HEK293 (cell line): ENCODE measurements at regions not wholly inside any gene's neighbourhood (a gene's known extent, or its start where the extent isn't known, plus 50 kb on each side); places are given as distances from the start of the nearest gene placed in this dataset.

Source experiments
- CTCF ChIA-PET: fragments of 350-600 bp; formaldehyde crosslinking; extraction: SDS; loops from one replicate; lab custom pipeline; 2021; ENCODE audit warnings: antibody characterized with exemption; lab: Yijun Ruan, JAX
- POLR2A ChIA-PET: fragments of 300-600 bp; formaldehyde crosslinking; extraction: SDS; loops from one replicate; lab custom pipeline; 2020; ENCODE audit warnings: antibody characterized with exemption, inconsistent platforms; lab: Yijun Ruan, JAX
- H3K27ac ChIP-seq: fragments of 200-500 bp; sonication (Bioruptor generic); 2 replicates; pipeline ENCODE4 v1.5.1; 2014; ENCODE audit warnings: low read depth, low read length, control low read depth, inconsistent platforms; ENCODE audit errors: extremely low read depth
- H3K36me3 ChIP-seq, 2 experiments: fragments of 200-500 bp in 1 of 2; sonication (Bioruptor generic) in 1 of 2; 1 replicate in 1 of 2; 2 replicates in 1 of 2; pipeline ENCODE4 v1.5.1; 2014 to 2017; ENCODE audit warnings: inconsistent platforms in 2 of 2, low read length in 2 of 2; ENCODE audit not compliant: control insufficient read depth in 2 of 2, insufficient read depth in 1 of 2
- H3K4me1 ChIP-seq: fragments of 200-500 bp; sonication (Bioruptor generic); 2 replicates; pipeline ENCODE4 v1.5.1; 2014; ENCODE audit warnings: mild to moderate bottlenecking, low read length, inconsistent platforms; ENCODE audit not compliant: control insufficient read depth, insufficient read depth
- H3K4me3 ChIP-seq: 2 replicates; pipeline ENCODE4 v1.5.1; 2011; ENCODE audit warnings: low read depth, mild to moderate bottlenecking, control low read depth, low read length, moderate library complexity
- H3K9me3 ChIP-seq: fragments of 200-500 bp; sonication (Bioruptor generic); 2 replicates; pipeline ENCODE4 v1.5.1; 2014; ENCODE audit warnings: low read depth, low read length, inconsistent platforms; ENCODE audit not compliant: control insufficient read depth, insufficient read depth
- KLF9 ChIP-seq: fragments of 450-650 bp; formaldehyde crosslinking; IDR thresholded peaks from 2 replicates; pipeline ENCODE4 v1.5.1; 2016; ENCODE audit warnings: missing biosample characterization, missing genetic modification characterization, low read depth
- SP2 ChIP-seq: fragments of 450-650 bp; formaldehyde crosslinking; IDR thresholded peaks from 2 replicates; pipeline ENCODE4 v1.5.1; 2016; ENCODE audit warnings: missing biosample characterization, missing genetic modification characterization
- ZBTB17 ChIP-seq: fragments of 450-650 bp; formaldehyde crosslinking; IDR thresholded peaks from 2 replicates; pipeline ENCODE4 v1.5.1; 2016; ENCODE audit warnings: missing biosample characterization, missing genetic modification characterization
- ZNF10 ChIP-seq: fragments of 450-650 bp; formaldehyde crosslinking; IDR thresholded peaks from 2 replicates; pipeline ENCODE4 v1.5.1; 2017; ENCODE audit warnings: missing biosample characterization, missing genetic modification characterization
- ZNF138 ChIP-seq: fragments of 450-650 bp; formaldehyde crosslinking; IDR thresholded peaks from 2 replicates; pipeline ENCODE4 v1.5.1; 2016; ENCODE audit warnings: missing biosample characterization, missing genetic modification characterization, borderline replicate concordance
- ZNF157 ChIP-seq: fragments of 450-650 bp; formaldehyde crosslinking; IDR thresholded peaks from 2 replicates; pipeline ENCODE4 v1.5.1; 2016; ENCODE audit warnings: missing biosample characterization, missing genetic modification characterization
- ZNF169 ChIP-seq: fragments of 450-650 bp; formaldehyde crosslinking; IDR thresholded peaks from 2 replicates; pipeline ENCODE4 v1.5.1; 2016; ENCODE audit warnings: missing biosample characterization, missing genetic modification characterization
- ZNF174 ChIP-seq: fragments of 450-650 bp; formaldehyde crosslinking; IDR thresholded peaks from 2 replicates; pipeline ENCODE4 v1.5.0; 2017; ENCODE audit warnings: missing biosample characterization, mild to moderate bottlenecking, missing genetic modification characterization
- ZNF292 ChIP-seq: fragments of 450-650 bp; formaldehyde crosslinking; IDR thresholded peaks from 2 replicates; pipeline ENCODE4 v1.5.1; 2016; ENCODE audit warnings: low read depth, missing biosample characterization, missing genetic modification characterization, borderline replicate concordance
- ZNF473 ChIP-seq: fragments of 450-650 bp; formaldehyde crosslinking; IDR thresholded peaks from 2 replicates; pipeline ENCODE4 v1.5.1; 2017; ENCODE audit warnings: missing biosample characterization, missing genetic modification characterization
- ZNF501 ChIP-seq: fragments of 450-650 bp; formaldehyde crosslinking; IDR thresholded peaks from 2 replicates; pipeline ENCODE4 v1.5.1; 2016; ENCODE audit warnings: missing biosample characterization, missing genetic modification characterization
- ZNF776 ChIP-seq: fragments of 450-650 bp; formaldehyde crosslinking; IDR thresholded peaks from 2 replicates; pipeline ENCODE4 v1.5.0; 2017; ENCODE audit warnings: missing biosample characterization, missing genetic modification characterization, borderline replicate concordance
- ZXDB ChIP-seq: fragments of 450-650 bp; formaldehyde crosslinking; IDR thresholded peaks from 2 replicates; pipeline ENCODE4 v1.5.1; 2016; ENCODE audit warnings: missing biosample characterization, missing genetic modification characterization
- TF ChIP-seq, protein P1 (sequence below): fragments of 450-650 bp; formaldehyde crosslinking; IDR thresholded peaks from 2 replicates; pipeline ENCODE4 v1.5.1; 2016; ENCODE audit warnings: missing biosample characterization, missing genetic modification characterization
- TF ChIP-seq, protein P2 (sequence below): fragments of 450-650 bp; formaldehyde crosslinking; IDR thresholded peaks from 2 replicates; pipeline ENCODE4 v1.5.1; 2016; ENCODE audit warnings: missing biosample characterization, missing genetic modification characterization
- TF ChIP-seq, protein P3 (sequence below): fragments of 450-650 bp; formaldehyde crosslinking; IDR thresholded peaks from 2 replicates; pipeline ENCODE4 v1.5.1; 2016; ENCODE audit warnings: missing biosample characterization, missing genetic modification characterization
- TF ChIP-seq, protein P4 (sequence below): fragments of 450-650 bp; formaldehyde crosslinking; IDR thresholded peaks from 2 replicates; pipeline ENCODE4 v1.5.1; 2016; ENCODE audit warnings: missing biosample characterization, missing genetic modification characterization
- TF ChIP-seq, protein P5 (sequence below): fragments of 450-650 bp; formaldehyde crosslinking; IDR thresholded peaks from 2 replicates; pipeline ENCODE4 v1.5.1; 2017; ENCODE audit warnings: missing biosample characterization, missing genetic modification characterization
- TF ChIP-seq, protein P6 (sequence below): fragments of 450-650 bp; formaldehyde crosslinking; IDR thresholded peaks from 2 replicates; pipeline ENCODE4 v1.5.1; 2016; ENCODE audit warnings: missing biosample characterization, missing genetic modification characterization
- TF ChIP-seq, protein P7 (sequence below): fragments of 450-650 bp; formaldehyde crosslinking; IDR thresholded peaks from 2 replicates; pipeline ENCODE4 v1.5.1; 2017; ENCODE audit warnings: missing biosample characterization, missing genetic modification characterization

DNA sequence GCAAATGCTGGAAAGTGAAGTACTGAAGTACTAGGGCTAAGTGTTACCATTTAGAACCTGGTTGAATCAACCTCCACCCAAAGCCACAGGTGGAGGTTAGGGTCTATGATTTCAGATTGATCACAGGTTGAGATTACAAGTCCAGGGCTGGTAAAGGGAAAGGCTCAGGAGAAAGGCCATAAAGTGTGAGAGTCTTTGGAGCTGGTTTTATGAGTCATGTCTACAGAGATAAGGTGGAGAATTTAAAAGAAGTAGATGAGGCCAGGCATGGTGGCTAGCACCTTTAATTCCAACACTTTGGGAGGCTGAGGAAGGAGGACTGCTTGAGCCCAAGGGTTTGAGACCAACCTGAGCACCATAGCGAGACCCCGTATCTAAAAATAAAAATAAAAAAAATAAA lies 221.7 kb upstream of the CDH11 start:
- Histone ChIP-seq H3K4me3 (no peak overlapping the region), H3K9me3 (no peaks in the 10 kb centered on the region), H3K36me3 (no peaks in the 10 kb centered on the region), H3K4me1 (no peaks in the 10 kb centered on the region), H3K27ac (no peak overlapping the region)
- CTCF ChIA-PET = no interaction called here
- POLR2A ChIA-PET = no interaction called here
- TF ChIP-seq, protein P1, sequence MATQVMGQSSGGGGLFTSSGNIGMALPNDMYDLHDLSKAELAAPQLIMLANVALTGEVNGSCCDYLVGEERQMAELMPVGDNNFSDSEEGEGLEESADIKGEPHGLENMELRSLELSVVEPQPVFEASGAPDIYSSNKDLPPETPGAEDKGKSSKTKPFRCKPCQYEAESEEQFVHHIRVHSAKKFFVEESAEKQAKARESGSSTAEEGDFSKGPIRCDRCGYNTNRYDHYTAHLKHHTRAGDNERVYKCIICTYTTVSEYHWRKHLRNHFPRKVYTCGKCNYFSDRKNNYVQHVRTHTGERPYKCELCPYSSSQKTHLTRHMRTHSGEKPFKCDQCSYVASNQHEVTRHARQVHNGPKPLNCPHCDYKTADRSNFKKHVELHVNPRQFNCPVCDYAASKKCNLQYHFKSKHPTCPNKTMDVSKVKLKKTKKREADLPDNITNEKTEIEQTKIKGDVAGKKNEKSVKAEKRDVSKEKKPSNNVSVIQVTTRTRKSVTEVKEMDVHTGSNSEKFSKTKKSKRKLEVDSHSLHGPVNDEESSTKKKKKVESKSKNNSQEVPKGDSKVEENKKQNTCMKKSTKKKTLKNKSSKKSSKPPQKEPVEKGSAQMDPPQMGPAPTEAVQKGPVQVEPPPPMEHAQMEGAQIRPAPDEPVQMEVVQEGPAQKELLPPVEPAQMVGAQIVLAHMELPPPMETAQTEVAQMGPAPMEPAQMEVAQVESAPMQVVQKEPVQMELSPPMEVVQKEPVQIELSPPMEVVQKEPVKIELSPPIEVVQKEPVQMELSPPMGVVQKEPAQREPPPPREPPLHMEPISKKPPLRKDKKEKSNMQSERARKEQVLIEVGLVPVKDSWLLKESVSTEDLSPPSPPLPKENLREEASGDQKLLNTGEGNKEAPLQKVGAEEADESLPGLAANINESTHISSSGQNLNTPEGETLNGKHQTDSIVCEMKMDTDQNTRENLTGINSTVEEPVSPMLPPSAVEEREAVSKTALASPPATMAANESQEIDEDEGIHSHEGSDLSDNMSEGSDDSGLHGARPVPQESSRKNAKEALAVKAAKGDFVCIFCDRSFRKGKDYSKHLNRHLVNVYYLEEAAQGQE (tag by site-specific recombination) = no peak
- TF ChIP-seq ZNF501 (tag by site-specific recombination) = no peak
- TF ChIP-seq ZNF292 (tag by site-specific recombination) = no peak
- TF ChIP-seq ZNF174 (tag by site-specific recombination) = no peak
- TF ChIP-seq ZBTB17 (tag by site-specific recombination) = no peak
- no peak for TF ChIP-seq ZNF473 (tag by site-specific recombination)
- TF ChIP-seq ZNF157 (tag by site-specific recombination) = no peak
- TF ChIP-seq, all 188 proteins: peak for 0

DNA sequence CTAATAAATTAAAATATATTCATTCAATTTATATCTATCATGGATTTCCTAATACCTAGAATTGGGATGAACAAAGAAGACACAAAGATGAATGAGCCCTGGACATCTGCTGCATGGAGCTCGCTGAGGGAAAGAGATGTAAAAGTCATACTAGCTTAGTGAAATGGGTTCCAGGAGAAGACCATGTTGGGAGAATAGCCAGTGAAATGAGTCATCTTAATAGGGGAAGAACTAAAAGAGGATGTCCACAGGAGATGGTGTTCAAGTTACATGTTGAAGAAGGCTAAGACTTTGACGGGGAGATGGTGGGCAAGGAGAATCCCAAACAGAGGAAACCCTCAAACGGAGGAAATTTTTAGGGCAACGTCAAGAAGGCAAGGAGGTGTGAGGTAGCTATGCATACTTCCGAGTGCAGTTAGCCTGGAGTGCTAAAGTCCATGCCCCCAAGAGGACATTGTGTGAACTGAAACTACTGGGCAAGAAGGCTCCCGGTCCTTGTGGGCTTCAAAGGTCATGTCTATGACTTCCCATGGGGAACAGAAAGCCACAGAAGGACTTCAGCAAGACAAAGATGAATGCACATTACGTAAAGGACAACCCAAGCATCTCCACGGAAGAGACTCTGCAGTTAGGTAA lies 220.5 kb upstream of the CDH11 start:
- Histone ChIP-seq H3K27ac (no peak overlapping the region), H3K9me3 (no peaks in the 10 kb centered on the region), H3K4me1 (no peaks in the 10 kb centered on the region), H3K4me3 (no peak overlapping the region), H3K36me3 (no peaks in the 10 kb centered on the region)
- POLR2A ChIA-PET = no interaction called here
- CTCF ChIA-PET = interaction anchor here (0.6 kb wide), 1 partner anchor 16 kb away, joined by 3 read pairs; no protein-coding TSS in a partner anchor
- TF ChIP-seq, protein P2, sequence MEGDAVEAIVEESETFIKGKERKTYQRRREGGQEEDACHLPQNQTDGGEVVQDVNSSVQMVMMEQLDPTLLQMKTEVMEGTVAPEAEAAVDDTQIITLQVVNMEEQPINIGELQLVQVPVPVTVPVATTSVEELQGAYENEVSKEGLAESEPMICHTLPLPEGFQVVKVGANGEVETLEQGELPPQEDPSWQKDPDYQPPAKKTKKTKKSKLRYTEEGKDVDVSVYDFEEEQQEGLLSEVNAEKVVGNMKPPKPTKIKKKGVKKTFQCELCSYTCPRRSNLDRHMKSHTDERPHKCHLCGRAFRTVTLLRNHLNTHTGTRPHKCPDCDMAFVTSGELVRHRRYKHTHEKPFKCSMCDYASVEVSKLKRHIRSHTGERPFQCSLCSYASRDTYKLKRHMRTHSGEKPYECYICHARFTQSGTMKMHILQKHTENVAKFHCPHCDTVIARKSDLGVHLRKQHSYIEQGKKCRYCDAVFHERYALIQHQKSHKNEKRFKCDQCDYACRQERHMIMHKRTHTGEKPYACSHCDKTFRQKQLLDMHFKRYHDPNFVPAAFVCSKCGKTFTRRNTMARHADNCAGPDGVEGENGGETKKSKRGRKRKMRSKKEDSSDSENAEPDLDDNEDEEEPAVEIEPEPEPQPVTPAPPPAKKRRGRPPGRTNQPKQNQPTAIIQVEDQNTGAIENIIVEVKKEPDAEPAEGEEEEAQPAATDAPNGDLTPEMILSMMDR (tag by site-specific recombination) = no peak
- TF ChIP-seq ZNF776 (tag by site-specific recombination) (no peak), ZNF10 (tag by site-specific recombination) (no peak), ZNF169 (tag by site-specific recombination) (no peak), ZXDB (tag by site-specific recombination) (no peak), ZNF138 (no peak), SP2 (no peak), KLF9 (tag by site-specific recombination) (no peak)
- TF ChIP-seq, protein P3, sequence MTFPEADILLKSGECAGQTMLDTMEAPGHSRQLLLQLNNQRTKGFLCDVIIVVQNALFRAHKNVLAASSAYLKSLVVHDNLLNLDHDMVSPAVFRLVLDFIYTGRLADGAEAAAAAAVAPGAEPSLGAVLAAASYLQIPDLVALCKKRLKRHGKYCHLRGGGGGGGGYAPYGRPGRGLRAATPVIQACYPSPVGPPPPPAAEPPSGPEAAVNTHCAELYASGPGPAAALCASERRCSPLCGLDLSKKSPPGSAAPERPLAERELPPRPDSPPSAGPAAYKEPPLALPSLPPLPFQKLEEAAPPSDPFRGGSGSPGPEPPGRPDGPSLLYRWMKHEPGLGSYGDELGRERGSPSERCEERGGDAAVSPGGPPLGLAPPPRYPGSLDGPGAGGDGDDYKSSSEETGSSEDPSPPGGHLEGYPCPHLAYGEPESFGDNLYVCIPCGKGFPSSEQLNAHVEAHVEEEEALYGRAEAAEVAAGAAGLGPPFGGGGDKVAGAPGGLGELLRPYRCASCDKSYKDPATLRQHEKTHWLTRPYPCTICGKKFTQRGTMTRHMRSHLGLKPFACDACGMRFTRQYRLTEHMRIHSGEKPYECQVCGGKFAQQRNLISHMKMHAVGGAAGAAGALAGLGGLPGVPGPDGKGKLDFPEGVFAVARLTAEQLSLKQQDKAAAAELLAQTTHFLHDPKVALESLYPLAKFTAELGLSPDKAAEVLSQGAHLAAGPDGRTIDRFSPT (tag by site-specific recombination) = no peak
- TF ChIP-seq, protein P4, sequence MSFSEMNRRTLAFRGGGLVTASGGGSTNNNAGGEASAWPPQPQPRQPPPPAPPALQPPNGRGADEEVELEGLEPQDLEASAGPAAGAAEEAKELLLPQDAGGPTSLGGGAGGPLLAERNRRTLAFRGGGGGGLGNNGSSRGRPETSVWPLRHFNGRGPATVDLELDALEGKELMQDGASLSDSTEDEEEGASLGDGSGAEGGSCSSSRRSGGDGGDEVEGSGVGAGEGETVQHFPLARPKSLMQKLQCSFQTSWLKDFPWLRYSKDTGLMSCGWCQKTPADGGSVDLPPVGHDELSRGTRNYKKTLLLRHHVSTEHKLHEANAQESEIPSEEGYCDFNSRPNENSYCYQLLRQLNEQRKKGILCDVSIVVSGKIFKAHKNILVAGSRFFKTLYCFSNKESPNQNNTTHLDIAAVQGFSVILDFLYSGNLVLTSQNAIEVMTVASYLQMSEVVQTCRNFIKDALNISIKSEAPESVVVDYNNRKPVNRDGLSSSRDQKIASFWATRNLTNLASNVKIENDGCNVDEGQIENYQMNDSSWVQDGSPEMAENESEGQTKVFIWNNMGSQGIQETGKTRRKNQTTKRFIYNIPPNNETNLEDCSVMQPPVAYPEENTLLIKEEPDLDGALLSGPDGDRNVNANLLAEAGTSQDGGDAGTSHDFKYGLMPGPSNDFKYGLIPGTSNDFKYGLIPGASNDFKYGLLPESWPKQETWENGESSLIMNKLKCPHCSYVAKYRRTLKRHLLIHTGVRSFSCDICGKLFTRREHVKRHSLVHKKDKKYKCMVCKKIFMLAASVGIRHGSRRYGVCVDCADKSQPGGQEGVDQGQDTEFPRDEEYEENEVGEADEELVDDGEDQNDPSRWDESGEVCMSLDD = no peak
- TF ChIP-seq, protein P5, sequence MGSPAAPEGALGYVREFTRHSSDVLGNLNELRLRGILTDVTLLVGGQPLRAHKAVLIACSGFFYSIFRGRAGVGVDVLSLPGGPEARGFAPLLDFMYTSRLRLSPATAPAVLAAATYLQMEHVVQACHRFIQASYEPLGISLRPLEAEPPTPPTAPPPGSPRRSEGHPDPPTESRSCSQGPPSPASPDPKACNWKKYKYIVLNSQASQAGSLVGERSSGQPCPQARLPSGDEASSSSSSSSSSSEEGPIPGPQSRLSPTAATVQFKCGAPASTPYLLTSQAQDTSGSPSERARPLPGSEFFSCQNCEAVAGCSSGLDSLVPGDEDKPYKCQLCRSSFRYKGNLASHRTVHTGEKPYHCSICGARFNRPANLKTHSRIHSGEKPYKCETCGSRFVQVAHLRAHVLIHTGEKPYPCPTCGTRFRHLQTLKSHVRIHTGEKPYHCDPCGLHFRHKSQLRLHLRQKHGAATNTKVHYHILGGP = no peak
- TF ChIP-seq, protein P6, sequence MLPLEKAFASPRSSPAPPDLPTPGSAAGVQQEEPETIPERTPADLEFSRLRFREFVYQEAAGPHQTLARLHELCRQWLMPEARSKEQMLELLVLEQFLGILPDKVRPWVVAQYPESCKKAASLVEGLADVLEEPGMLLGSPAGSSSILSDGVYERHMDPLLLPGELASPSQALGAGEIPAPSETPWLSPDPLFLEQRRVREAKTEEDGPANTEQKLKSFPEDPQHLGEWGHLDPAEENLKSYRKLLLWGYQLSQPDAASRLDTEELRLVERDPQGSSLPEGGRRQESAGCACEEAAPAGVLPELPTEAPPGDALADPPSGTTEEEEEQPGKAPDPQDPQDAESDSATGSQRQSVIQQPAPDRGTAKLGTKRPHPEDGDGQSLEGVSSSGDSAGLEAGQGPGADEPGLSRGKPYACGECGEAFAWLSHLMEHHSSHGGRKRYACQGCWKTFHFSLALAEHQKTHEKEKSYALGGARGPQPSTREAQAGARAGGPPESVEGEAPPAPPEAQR (tag by site-specific recombination) = no peak
- TF ChIP-seq, protein P7, sequence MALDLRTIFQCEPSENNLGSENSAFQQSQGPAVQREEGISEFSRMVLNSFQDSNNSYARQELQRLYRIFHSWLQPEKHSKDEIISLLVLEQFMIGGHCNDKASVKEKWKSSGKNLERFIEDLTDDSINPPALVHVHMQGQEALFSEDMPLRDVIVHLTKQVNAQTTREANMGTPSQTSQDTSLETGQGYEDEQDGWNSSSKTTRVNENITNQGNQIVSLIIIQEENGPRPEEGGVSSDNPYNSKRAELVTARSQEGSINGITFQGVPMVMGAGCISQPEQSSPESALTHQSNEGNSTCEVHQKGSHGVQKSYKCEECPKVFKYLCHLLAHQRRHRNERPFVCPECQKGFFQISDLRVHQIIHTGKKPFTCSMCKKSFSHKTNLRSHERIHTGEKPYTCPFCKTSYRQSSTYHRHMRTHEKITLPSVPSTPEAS (tag by site-specific recombination) = no peak
